DOHH2 (cell line): ENCODE measurements at regions not wholly inside any gene's neighbourhood (a gene's known extent, or its start where the extent isn't known, plus 50 kb on each side); places are given as distances from the start of the nearest gene placed in this dataset.

Experiments
- H3F3A ChIP-seq: fragments of 200-600 bp; sonication (generic), shearing (Covaris generic); 2 replicates; pipeline ENCODE4 v1.6.0; 2016; ENCODE audit warnings: antibody characterized with exemption, mild to moderate bottlenecking; ENCODE audit not compliant: control insufficient read depth, insufficient read depth
- H3K27ac ChIP-seq: fragments of 200-600 bp; sonication (generic); 2 replicates; pipeline ENCODE4 v1.5.1; 2014; ENCODE audit warnings: low read depth, mild to moderate bottlenecking, low read length, moderate library complexity
- H3K27me3 ChIP-seq: fragments of 200-600 bp; sonication (generic); 2 replicates; pipeline ENCODE4 v1.6.1; 2014; ENCODE audit warnings: mild to moderate bottlenecking, low read length, mixed read lengths; ENCODE audit not compliant: control insufficient read depth
- H3K36me3 ChIP-seq: fragments of 200-600 bp; sonication (generic); 2 replicates; pipeline ENCODE4 v1.6.1; 2014; ENCODE audit warnings: mild to moderate bottlenecking, low read length, moderate library complexity, mixed read lengths; ENCODE audit not compliant: control insufficient read depth
- H3K4me1 ChIP-seq: fragments of 200-600 bp; sonication (generic); 2 replicates; pipeline ENCODE4 v1.6.1; 2014; ENCODE audit warnings: mild to moderate bottlenecking, low read length, mixed read lengths; ENCODE audit not compliant: control insufficient read depth
- H3K4me2 ChIP-seq: fragments of 200-600 bp; sonication (generic); 2 replicates; pipeline ENCODE4 v1.6.0; 2014; ENCODE audit warnings: mild to moderate bottlenecking, low read length, moderate library complexity
- H3K4me3 ChIP-seq: fragments of 200-600 bp; sonication (generic); 2 replicates; pipeline ENCODE4 v1.5.1; 2014; ENCODE audit warnings: mild to moderate bottlenecking, low read length, mixed read lengths
- H3K79me2 ChIP-seq: fragments of 200-600 bp; sonication (generic); 2 replicates; pipeline ENCODE4 v1.6.1; 2014; ENCODE audit warnings: mild to moderate bottlenecking, low read length, mixed read lengths; ENCODE audit not compliant: control insufficient read depth
- H3K9me2 ChIP-seq: fragments of 200-600 bp; sonication (generic); replicated peaks from 2 replicates; pipeline ENCODE4 v1.6.1; 2014; ENCODE audit warnings: mild to moderate bottlenecking, low read length, mixed read lengths; ENCODE audit not compliant: control insufficient read depth
- H3K9me3 ChIP-seq: fragments of 200-600 bp; sonication (generic); 2 replicates; pipeline ENCODE4 v1.6.1; 2014; ENCODE audit warnings: antibody characterized with exemption, low read length, mixed read lengths; ENCODE audit not compliant: control insufficient read depth, insufficient read depth
- H4K20me1 ChIP-seq: fragments of 200-600 bp; sonication (generic); 2 replicates; pipeline ENCODE4 v1.6.0; 2014; ENCODE audit warnings: low read depth, mild to moderate bottlenecking, antibody characterized with exemption, low read length, moderate library complexity; ENCODE audit not compliant: control insufficient read depth, insufficient read depth
- CTCF ChIP-seq: fragments of 200-600 bp; sonication (generic); IDR thresholded peaks from one replicate; pipeline ENCODE4 v1.5.1; 2014; ENCODE audit warnings: antibody characterized with exemption, mild to moderate bottlenecking, low read depth, low read length; ENCODE audit not compliant: poor library complexity, severe bottlenecking
- EZH2phosphoT487 ChIP-seq: fragments of 200-600 bp; sonication (generic); IDR thresholded peaks from 2 replicates; pipeline ENCODE4 v1.6.1; 2017; ENCODE audit warnings: borderline replicate concordance, mild to moderate bottlenecking, antibody characterized with exemption, low read length, moderate library complexity, mixed read lengths

DNA sequence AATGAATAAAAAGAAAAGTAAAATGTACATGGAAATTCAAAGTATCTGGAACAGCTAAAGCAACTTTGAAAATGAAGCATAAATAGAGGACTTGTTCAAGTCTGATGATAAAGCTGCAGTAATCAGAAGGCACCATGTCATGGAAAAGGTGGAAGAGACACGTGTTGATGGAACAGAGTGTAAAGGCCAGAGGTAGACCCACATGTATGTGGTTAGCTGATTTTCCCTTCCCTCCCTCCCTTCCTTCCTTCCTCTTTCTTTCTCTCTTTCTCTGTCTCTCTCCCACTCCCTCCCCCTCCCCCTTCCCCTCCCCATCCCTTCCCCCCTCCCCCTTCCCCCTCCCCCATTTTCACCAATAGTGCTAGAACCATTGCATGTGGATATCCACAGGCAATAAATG is 58.7 kb upstream of the FCN1 start:
- Histone ChIP-seq H4K20me1 (no peaks in the 10 kb centered on the region), H3K9me3 (no peaks in the 10 kb centered on the region), H3K4me1 (no peaks in the 10 kb centered on the region), H3K27me3 (peaks cover 9% of the 10 kb centered on the region), H3K27ac (no peak overlapping the region), H3K4me2 (no peak overlapping the region), H3F3A (no peaks in the 10 kb centered on the region), H3K9me2 (no peaks in the 10 kb centered on the region), H3K36me3 (no peaks in the 10 kb centered on the region), H3K4me3 (no peak overlapping the region), H3K79me2 (no peaks in the 10 kb centered on the region)
- TF ChIP-seq CTCF (no peak), EZH2phosphoT487 (no peak)

DNA sequence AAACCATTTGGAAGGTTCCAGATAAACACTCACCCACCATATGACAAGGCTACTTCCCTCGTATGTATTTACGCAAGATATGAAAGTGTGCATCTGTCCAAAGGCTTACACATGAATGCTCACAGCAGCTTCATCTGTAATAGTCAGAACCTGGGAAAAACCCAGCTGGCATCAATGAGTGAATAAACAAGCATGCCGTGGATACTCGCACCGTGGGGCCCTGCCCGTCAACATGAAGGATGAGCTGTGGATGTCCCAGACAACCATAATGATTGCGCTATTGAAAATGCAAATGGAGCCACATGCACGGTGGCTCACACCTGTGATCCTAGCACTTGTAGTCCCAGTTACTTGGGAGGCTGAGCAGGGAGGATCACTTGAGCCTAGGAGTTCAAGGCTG is 60.6 kb upstream of the FCN1 start:
- Histone ChIP-seq H3K9me3 (no peaks in the 10 kb centered on the region), H3F3A (no peaks in the 10 kb centered on the region), H3K36me3 (no peaks in the 10 kb centered on the region), H3K4me3 (no peak overlapping the region), H3K4me1 (no peaks in the 10 kb centered on the region), H3K9me2 (no peaks in the 10 kb centered on the region), H4K20me1 (no peaks in the 10 kb centered on the region), H3K27me3 (peaks cover 6% of the 10 kb centered on the region; the same call in 1 of the 2 replicates), H3K79me2 (no peaks in the 10 kb centered on the region), H3K27ac (no peak overlapping the region), H3K4me2 (no peak overlapping the region)
- no peak for TF ChIP-seq EZH2phosphoT487
- TF ChIP-seq CTCF: no peak

DNA sequence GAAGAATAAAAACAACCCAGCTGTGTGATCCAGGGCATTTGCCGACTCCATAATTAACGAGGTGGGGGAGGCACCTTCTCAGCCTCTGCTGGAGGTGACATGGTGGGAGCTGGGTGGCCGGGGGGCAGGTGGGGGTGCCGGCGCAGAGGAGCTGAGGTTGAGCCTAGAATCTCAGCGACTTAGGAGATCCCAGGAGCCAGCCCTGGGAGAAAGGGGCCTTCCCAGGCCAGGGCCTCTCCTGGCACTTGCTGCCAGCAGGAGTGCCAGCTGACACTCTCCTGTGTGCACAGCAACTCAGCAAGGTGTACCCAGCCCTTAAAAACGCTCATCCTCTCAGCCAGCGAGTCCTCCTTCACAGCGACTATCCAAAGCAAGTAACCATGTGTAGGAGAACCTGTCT is 62.8 kb upstream of the FCN1 start:
- Histone ChIP-seq H3K4me2 (no peak overlapping the region), H3K9me3 (no peaks in the 10 kb centered on the region), H3K27ac (no peak overlapping the region), H3K79me2 (no peaks in the 10 kb centered on the region), H3F3A (no peaks in the 10 kb centered on the region), H3K4me3 (no peak overlapping the region), H3K4me1 (no peaks in the 10 kb centered on the region), H3K9me2 (no peaks in the 10 kb centered on the region), H4K20me1 (no peaks in the 10 kb centered on the region), H3K27me3 (no peaks in the 10 kb centered on the region), H3K36me3 (no peaks in the 10 kb centered on the region)
- TF ChIP-seq CTCF (no peak), EZH2phosphoT487 (no peak)

- TF ChIP-seq EZH2phosphoT487 (no peak), CTCF (no peak)
- Histone ChIP-seq H4K20me1 (no peaks in the 10 kb centered on the region), H3K4me2 (no peak overlapping the region)
These were observed 63.3 kb upstream of the FCN1 start for GRCh38 chr9:134980991-134981390.

More at GRCh38 chr9:134980991-134981390, 63.3 kb upstream of the FCN1 start:
- no peaks in the 10 kb centered on the region for H3K27me3 ChIP-seq
- H3K9me2 ChIP-seq: no peaks in the 10 kb centered on the region
- H3K4me1 ChIP-seq: no peaks in the 10 kb centered on the region
- no peaks in the 10 kb centered on the region for H3K36me3 ChIP-seq
- H3K79me2 ChIP-seq: no peaks in the 10 kb centered on the region
- no peak overlapping the region for H3K27ac ChIP-seq
- H3K4me3 ChIP-seq: no peak overlapping the region
- H3K9me3 ChIP-seq: no peaks in the 10 kb centered on the region
- no peaks in the 10 kb centered on the region for H3F3A ChIP-seq
